ENCODE measurements at regions not wholly inside any gene's neighbourhood (a gene's known extent, or its start where the extent isn't known, plus 50 kb on each side); places are given as distances from the start of the nearest gene placed in this dataset.

DNA sequence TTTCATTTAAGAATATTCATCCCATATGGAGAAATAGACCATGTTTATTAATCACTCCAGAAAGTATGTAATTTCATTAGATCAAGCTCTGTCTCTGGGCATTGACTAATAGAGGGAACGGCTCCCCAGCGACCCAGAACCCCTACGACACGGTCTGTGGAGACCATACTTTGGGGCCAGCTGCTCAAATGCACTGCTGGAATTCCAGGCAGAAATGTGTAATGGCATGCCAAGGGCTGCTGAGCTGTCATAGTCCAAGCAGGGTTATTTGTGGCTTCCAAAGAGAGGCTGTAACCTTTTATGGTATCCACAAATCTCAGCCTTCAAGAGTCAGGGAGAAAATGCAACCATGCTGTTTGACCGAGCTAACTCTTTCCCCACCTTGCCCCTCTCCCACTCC is 755.8 kb downstream of the DHX35 start:
- TF ChIP-seq, protein P1, sequence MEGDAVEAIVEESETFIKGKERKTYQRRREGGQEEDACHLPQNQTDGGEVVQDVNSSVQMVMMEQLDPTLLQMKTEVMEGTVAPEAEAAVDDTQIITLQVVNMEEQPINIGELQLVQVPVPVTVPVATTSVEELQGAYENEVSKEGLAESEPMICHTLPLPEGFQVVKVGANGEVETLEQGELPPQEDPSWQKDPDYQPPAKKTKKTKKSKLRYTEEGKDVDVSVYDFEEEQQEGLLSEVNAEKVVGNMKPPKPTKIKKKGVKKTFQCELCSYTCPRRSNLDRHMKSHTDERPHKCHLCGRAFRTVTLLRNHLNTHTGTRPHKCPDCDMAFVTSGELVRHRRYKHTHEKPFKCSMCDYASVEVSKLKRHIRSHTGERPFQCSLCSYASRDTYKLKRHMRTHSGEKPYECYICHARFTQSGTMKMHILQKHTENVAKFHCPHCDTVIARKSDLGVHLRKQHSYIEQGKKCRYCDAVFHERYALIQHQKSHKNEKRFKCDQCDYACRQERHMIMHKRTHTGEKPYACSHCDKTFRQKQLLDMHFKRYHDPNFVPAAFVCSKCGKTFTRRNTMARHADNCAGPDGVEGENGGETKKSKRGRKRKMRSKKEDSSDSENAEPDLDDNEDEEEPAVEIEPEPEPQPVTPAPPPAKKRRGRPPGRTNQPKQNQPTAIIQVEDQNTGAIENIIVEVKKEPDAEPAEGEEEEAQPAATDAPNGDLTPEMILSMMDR (IDR thresholded peaks at IDR 0.05): no peak
- TF ChIP-seq EP300 (IDR thresholded peaks at IDR 0.05): no peak

Measured in ovary (tissue), 3 donors.